ENCODE measurements at regions not wholly inside any gene's neighbourhood (a gene's known extent, or its start where the extent isn't known, plus 50 kb on each side); places are given as distances from the start of the nearest gene placed in this dataset.

- Mint-ChIP-seq H3K9me3 (ENCODE audit: low read depth, unreplicated experiment) (peaks cover 25% of the 10 kb centered on the region), H3K4me3 (ENCODE audit: low read depth, unreplicated experiment) (no peak overlapping the region), H3K27ac (ENCODE audit: unreplicated experiment) (no peak overlapping the region), H3K36me3 (ENCODE audit: insufficient read depth, unreplicated experiment) (no peaks in the 10 kb centered on the region), H3K4me1 (ENCODE audit: low read depth, unreplicated experiment) (no peaks in the 10 kb centered on the region), H3K27me3 (ENCODE audit: unreplicated experiment) (no peaks in the 10 kb centered on the region)
- CTCF ChIA-PET, result no interaction called here
- BruUV-seq (replicated peaks), result no TSS peak
- intact Hi-C loops (cut with micrococcal nuclease; ENCODE audit: unreplicated experiment), result no loop called here
- TF ChIP-seq CTCF (IDR thresholded peaks at IDR 0.05; ENCODE audit: unreplicated experiment), result no peak
- no peak for DNase-seq
Measured at GRCh38 chr11:38416141-38416540, 1818.1 kb upstream of the RAG2 start.

GRCh38 chr11:38411149-38411548, 1813.1 kb upstream of the RAG2 start:
- Mint-ChIP-seq H3K4me1 (ENCODE audit: low read depth, unreplicated experiment) (no peaks in the 10 kb centered on the region), H3K4me3 (ENCODE audit: low read depth, unreplicated experiment) (no peak overlapping the region), H3K9me3 (ENCODE audit: low read depth, unreplicated experiment) (peaks cover 25% of the 10 kb centered on the region), H3K27me3 (ENCODE audit: unreplicated experiment) (no peaks in the 10 kb centered on the region), H3K36me3 (ENCODE audit: insufficient read depth, unreplicated experiment) (no peaks in the 10 kb centered on the region), H3K27ac (ENCODE audit: unreplicated experiment) (no peak overlapping the region)
- intact Hi-C loops (cut with micrococcal nuclease; ENCODE audit: unreplicated experiment), result no loop called here
- CTCF ChIA-PET, result no interaction called here
- no peak for TF ChIP-seq CTCF (IDR thresholded peaks at IDR 0.05; ENCODE audit: unreplicated experiment)
- DNase-seq, result no peak
- BruUV-seq (replicated peaks), result no TSS peak

GRCh38 chr11:38402063-38402462, 1804.0 kb upstream of the RAG2 start:
- Mint-ChIP-seq H3K27me3 (ENCODE audit: unreplicated experiment) (no peaks in the 10 kb centered on the region), H3K9me3 (ENCODE audit: low read depth, unreplicated experiment) (peaks cover 17% of the 10 kb centered on the region), H3K36me3 (ENCODE audit: insufficient read depth, unreplicated experiment) (no peaks in the 10 kb centered on the region), H3K4me3 (ENCODE audit: low read depth, unreplicated experiment) (no peak overlapping the region), H3K4me1 (ENCODE audit: low read depth, unreplicated experiment) (no peaks in the 10 kb centered on the region), H3K27ac (ENCODE audit: unreplicated experiment) (no peak overlapping the region)
- no TSS peak for BruUV-seq (replicated peaks)
- intact Hi-C loops (cut with micrococcal nuclease; ENCODE audit: unreplicated experiment), result no loop called here
- TF ChIP-seq CTCF (IDR thresholded peaks at IDR 0.05; ENCODE audit: unreplicated experiment), result no peak
- CTCF ChIA-PET, result no interaction called here
- no peak for DNase-seq

GRCh38 chr11:38392176-38392575, 1794.1 kb upstream of the RAG2 start:
- Mint-ChIP-seq H3K27ac (ENCODE audit: unreplicated experiment) (no peak overlapping the region), H3K4me3 (ENCODE audit: low read depth, unreplicated experiment) (no peak overlapping the region), H3K27me3 (ENCODE audit: unreplicated experiment) (no peaks in the 10 kb centered on the region), H3K4me1 (ENCODE audit: low read depth, unreplicated experiment) (no peaks in the 10 kb centered on the region), H3K9me3 (ENCODE audit: low read depth, unreplicated experiment) (peaks cover 12% of the 10 kb centered on the region), H3K36me3 (ENCODE audit: insufficient read depth, unreplicated experiment) (no peaks in the 10 kb centered on the region)
- intact Hi-C loops (cut with micrococcal nuclease; ENCODE audit: unreplicated experiment), result no loop called here
- TF ChIP-seq CTCF (IDR thresholded peaks at IDR 0.05; ENCODE audit: unreplicated experiment), result no peak
- DNase-seq, result no peak
- CTCF ChIA-PET, result no interaction called here
- BruUV-seq (replicated peaks), result no TSS peak

- CTCF ChIA-PET, result no interaction called here
- Mint-ChIP-seq H3K27me3 (ENCODE audit: unreplicated experiment) (no peaks in the 10 kb centered on the region), H3K4me3 (ENCODE audit: low read depth, unreplicated experiment) (no peak overlapping the region), H3K9me3 (ENCODE audit: low read depth, unreplicated experiment) (peaks cover 4% of the 10 kb centered on the region), H3K27ac (ENCODE audit: unreplicated experiment) (no peak overlapping the region), H3K36me3 (ENCODE audit: insufficient read depth, unreplicated experiment) (no peaks in the 10 kb centered on the region), H3K4me1 (ENCODE audit: low read depth, unreplicated experiment) (no peaks in the 10 kb centered on the region)
- no peak for TF ChIP-seq CTCF (IDR thresholded peaks at IDR 0.05; ENCODE audit: unreplicated experiment)
- no TSS peak for BruUV-seq (replicated peaks)
- DNase-seq, result no peak
- intact Hi-C loops (cut with micrococcal nuclease; ENCODE audit: unreplicated experiment), result no loop called here
Measured at GRCh38 chr11:38384568-38384967, 1786.5 kb upstream of the RAG2 start.

All from Calu3 (cell line).